T-helper 1 cell treated with Interleukin-12 subunit alpha and Interleukin-12 subunit beta and Interleukin-4 antibody, amounts not matched to agents 30 μg/mL and 1 μg/mL, for 36 hours (primary cell): ENCODE measurements at regions not wholly inside any gene's neighbourhood (a gene's known extent, or its start where the extent isn't known, plus 50 kb on each side); places are given as distances from the start of the nearest gene placed in this dataset.
"Not testable (repeated sequence)": the region's sequence is repeated elsewhere in the genome, so short reads cannot be mapped to it uniquely, and the experiment has no call there.

Source experiments
- H3K27ac Mint-ChIP-seq: one replicate; pipeline ENCODE4 v1.8.0; 2021; ENCODE audit warnings: mild to moderate bottlenecking, mixed read lengths
- H3K27me3 Mint-ChIP-seq: one replicate; pipeline ENCODE4 v1.8.0; 2021; ENCODE audit warnings: low read depth, mixed read lengths
- H3K36me3 Mint-ChIP-seq: one replicate; pipeline ENCODE4 v1.8.0; 2021; ENCODE audit warnings: low read depth, mixed read lengths
- H3K4me1 Mint-ChIP-seq: one replicate; pipeline ENCODE4 v1.8.0; 2021; ENCODE audit warnings: low read depth, mixed read lengths
- H3K4me3 Mint-ChIP-seq: one replicate; pipeline ENCODE4 v1.8.0; 2021; ENCODE audit warnings: mild to moderate bottlenecking, moderate library complexity, mixed read lengths
- H3K9me3 Mint-ChIP-seq: one replicate; pipeline ENCODE4 v1.8.0; 2021; ENCODE audit warnings: mixed read lengths

GRCh38 chr5:97480313-97480712, 297.3 kb upstream of the RIOK2 start:
- Mint-ChIP-seq H3K4me1 (no peaks in the 10 kb centered on the region), H3K4me3 (no peak overlapping the region), H3K36me3 (no peaks in the 10 kb centered on the region), H3K27me3 (peaks cover 3% of the 10 kb centered on the region), H3K9me3 (no peaks in the 10 kb centered on the region), H3K27ac (no peak overlapping the region)

- no peaks in the 10 kb centered on the region for H3K4me1 Mint-ChIP-seq
- H3K27ac Mint-ChIP-seq: no peak overlapping the region
- H3K36me3 Mint-ChIP-seq: no peaks in the 10 kb centered on the region
- H3K4me3 Mint-ChIP-seq: no peak overlapping the region
- H3K9me3 Mint-ChIP-seq: no peaks in the 10 kb centered on the region
- no peaks in the 10 kb centered on the region for H3K27me3 Mint-ChIP-seq
These were observed 305.1 kb upstream of the RIOK2 start for GRCh38 chr5:97488126-97488668.

GRCh38 chr5:97489010-97489840, 306.2 kb upstream of the RIOK2 start:
- Mint-ChIP-seq H3K4me1 (no peaks in the 10 kb centered on the region), H3K9me3 (no peaks in the 10 kb centered on the region), H3K27me3 (no peaks in the 10 kb centered on the region), H3K4me3 (no peak overlapping the region), H3K36me3 (no peaks in the 10 kb centered on the region), H3K27ac (no peak overlapping the region)

- H3K27ac Mint-ChIP-seq: no peak overlapping the region
- H3K36me3 Mint-ChIP-seq: no peaks in the 10 kb centered on the region
- no peaks in the 10 kb centered on the region for H3K9me3 Mint-ChIP-seq
- H3K27me3 Mint-ChIP-seq: no peaks in the 10 kb centered on the region
- H3K4me3 Mint-ChIP-seq: no peak overlapping the region
- no peaks in the 10 kb centered on the region for H3K4me1 Mint-ChIP-seq
These were observed 311.4 kb upstream of the RIOK2 start for GRCh38 chr5:97494465-97494864.

- Mint-ChIP-seq H3K9me3 (no peaks in the 10 kb centered on the region), H3K36me3 (no peaks in the 10 kb centered on the region), H3K27me3 (no peaks in the 10 kb centered on the region), H3K4me1 (no peaks in the 10 kb centered on the region), H3K27ac (no peak overlapping the region), H3K4me3 (no peak overlapping the region)
These were observed 312.3 kb upstream of the RIOK2 start for GRCh38 chr5:97495301-97495700.

GRCh38 chr5:97496037-97496436, 313.0 kb upstream of the RIOK2 start:
- H3K4me3 Mint-ChIP-seq: no peak overlapping the region
- no peak overlapping the region for H3K27ac Mint-ChIP-seq
- no peaks in the 10 kb centered on the region for H3K27me3 Mint-ChIP-seq
- no peaks in the 10 kb centered on the region for H3K9me3 Mint-ChIP-seq
- no peaks in the 10 kb centered on the region for H3K4me1 Mint-ChIP-seq
- no peaks in the 10 kb centered on the region for H3K36me3 Mint-ChIP-seq

- H3K4me1 Mint-ChIP-seq: no peaks in the 10 kb centered on the region
- H3K4me3 Mint-ChIP-seq: no peak overlapping the region
- no peak overlapping the region for H3K27ac Mint-ChIP-seq
- no peaks in the 10 kb centered on the region for H3K9me3 Mint-ChIP-seq
- H3K36me3 Mint-ChIP-seq: no peaks in the 10 kb centered on the region
- no peaks in the 10 kb centered on the region for H3K27me3 Mint-ChIP-seq
These were observed 315.6 kb upstream of the RIOK2 start for GRCh38 chr5:97498657-97499056.

GRCh38 chr5:97499605-97500004, 316.6 kb upstream of the RIOK2 start:
- H3K27ac Mint-ChIP-seq: no peak overlapping the region
- no peaks in the 10 kb centered on the region for H3K9me3 Mint-ChIP-seq

GRCh38 chr5:97501286-97501964, 318.4 kb upstream of the RIOK2 start:
- Mint-ChIP-seq H3K4me3 (no peak overlapping the region), H3K27me3 (no peaks in the 10 kb centered on the region), H3K4me1 (no peaks in the 10 kb centered on the region), H3K9me3 (no peaks in the 10 kb centered on the region), H3K36me3 (no peaks in the 10 kb centered on the region), H3K27ac (no peak overlapping the region)

More at GRCh38 chr5:97499605-97500004, 316.6 kb upstream of the RIOK2 start:
- Mint-ChIP-seq H3K4me1 (no peaks in the 10 kb centered on the region), H3K36me3 (no peaks in the 10 kb centered on the region), H3K27me3 (no peaks in the 10 kb centered on the region), H3K4me3 (no peak overlapping the region)

- Mint-ChIP-seq H3K9me3 (no peaks in the 10 kb centered on the region), H3K4me1 (no peaks in the 10 kb centered on the region), H3K4me3 (no peak overlapping the region), H3K27ac (no peak overlapping the region), H3K36me3 (no peaks in the 10 kb centered on the region), H3K27me3 (no peaks in the 10 kb centered on the region)
These were observed 318.9 kb upstream of the RIOK2 start for GRCh38 chr5:97501965-97502305.

- H3K4me3 Mint-ChIP-seq: no peak overlapping the region
- no peaks in the 10 kb centered on the region for H3K36me3 Mint-ChIP-seq
- H3K27ac Mint-ChIP-seq: no peak overlapping the region
- no peaks in the 10 kb centered on the region for H3K4me1 Mint-ChIP-seq
- H3K27me3 Mint-ChIP-seq: no peaks in the 10 kb centered on the region
- H3K9me3 Mint-ChIP-seq: peaks cover 3% of the 10 kb centered on the region
These were observed 325.8 kb upstream of the RIOK2 start for GRCh38 chr5:97508864-97509263.

- not testable (repeated sequence) for H3K27me3 Mint-ChIP-seq, H3K9me3 Mint-ChIP-seq, H3K4me1 Mint-ChIP-seq, H3K36me3 Mint-ChIP-seq, H3K4me3 Mint-ChIP-seq, H3K27ac Mint-ChIP-seq
These were observed 336.5 kb upstream of the RIOK2 start for GRCh38 chr5:97519565-97519964.

GRCh38 chr5:97523336-97523735, 340.3 kb upstream of the RIOK2 start:
- H3K36me3 Mint-ChIP-seq, H3K4me1 Mint-ChIP-seq, H3K4me3 Mint-ChIP-seq, H3K9me3 Mint-ChIP-seq, H3K27ac Mint-ChIP-seq, H3K27me3 Mint-ChIP-seq: not testable (repeated sequence)

GRCh38 chr5:97525780-97526179, 342.7 kb upstream of the RIOK2 start:
- Mint-ChIP-seq H3K9me3 (no peaks in the 10 kb centered on the region), H3K4me1 (no peaks in the 10 kb centered on the region), H3K36me3 (no peaks in the 10 kb centered on the region), H3K27me3 (no peaks in the 10 kb centered on the region), H3K27ac (no peak overlapping the region), H3K4me3 (no peak overlapping the region)

GRCh38 chr5:97528941-97529340, 345.9 kb upstream of the RIOK2 start:
- no peaks in the 10 kb centered on the region for H3K36me3 Mint-ChIP-seq
- H3K27me3 Mint-ChIP-seq: no peaks in the 10 kb centered on the region
- peaks cover 5% of the 10 kb centered on the region for H3K4me1 Mint-ChIP-seq
- H3K27ac Mint-ChIP-seq: no peak overlapping the region
- no peak overlapping the region for H3K4me3 Mint-ChIP-seq
- H3K9me3 Mint-ChIP-seq: no peaks in the 10 kb centered on the region
